Right atrium auricular region (tissue), 2 donors: ENCODE measurements at regions not wholly inside any gene's neighbourhood (a gene's known extent, or its start where the extent isn't known, plus 50 kb on each side); places are given as distances from the start of the nearest gene placed in this dataset.

ENCODE experiments used
- DNase-seq: peaks from one replicate; pipeline ENCODE4 v3.0.0-alpha.2; 2019; ENCODE audit warnings: low spot score
- H3K27ac ChIP-seq, 2 donors: fragments of 200-600 bp; sonication (generic); 1 replicate in 1 of 2; 2 replicates in 1 of 2; pipeline ENCODE4 v1.5.1; 2016 to 2019
- H3K27me3 ChIP-seq, 2 donors: fragments of 200-600 bp; sonication (generic); one replicate each; pipeline versions ENCODE4 v1.5.1 to v1.6.0; 2017 to 2019
- H3K36me3 ChIP-seq: fragments of 200-600 bp; sonication (generic); one replicate; pipeline ENCODE4 v1.5.1; 2016
- H3K4me1 ChIP-seq, 2 donors: fragments of 200-600 bp; sonication (generic); one replicate each; pipeline versions ENCODE4 v1.5.1 to v1.6.0; 2017 to 2019
- H3K4me3 ChIP-seq, 2 donors: fragments of 200-600 bp; sonication (generic); 1 replicate in 1 of 2; 2 replicates in 1 of 2; pipeline ENCODE4 v1.5.1; 2017 to 2019; ENCODE audit warnings: mild to moderate bottlenecking in 1 of 2, moderate library complexity in 1 of 2
- H3K9me3 ChIP-seq, 2 donors: fragments of 200-600 bp; sonication (generic); one replicate each; pipeline ENCODE4 v1.5.1; 2019
- TF ChIP-seq, protein P1 (sequence below), 2 donors: fragments of 200-600 bp; sonication (generic); IDR thresholded peaks; one replicate each; pipeline ENCODE4 v1.5.1; 2019; ENCODE audit warnings: antibody characterized with exemption in 2 of 2

DNA sequence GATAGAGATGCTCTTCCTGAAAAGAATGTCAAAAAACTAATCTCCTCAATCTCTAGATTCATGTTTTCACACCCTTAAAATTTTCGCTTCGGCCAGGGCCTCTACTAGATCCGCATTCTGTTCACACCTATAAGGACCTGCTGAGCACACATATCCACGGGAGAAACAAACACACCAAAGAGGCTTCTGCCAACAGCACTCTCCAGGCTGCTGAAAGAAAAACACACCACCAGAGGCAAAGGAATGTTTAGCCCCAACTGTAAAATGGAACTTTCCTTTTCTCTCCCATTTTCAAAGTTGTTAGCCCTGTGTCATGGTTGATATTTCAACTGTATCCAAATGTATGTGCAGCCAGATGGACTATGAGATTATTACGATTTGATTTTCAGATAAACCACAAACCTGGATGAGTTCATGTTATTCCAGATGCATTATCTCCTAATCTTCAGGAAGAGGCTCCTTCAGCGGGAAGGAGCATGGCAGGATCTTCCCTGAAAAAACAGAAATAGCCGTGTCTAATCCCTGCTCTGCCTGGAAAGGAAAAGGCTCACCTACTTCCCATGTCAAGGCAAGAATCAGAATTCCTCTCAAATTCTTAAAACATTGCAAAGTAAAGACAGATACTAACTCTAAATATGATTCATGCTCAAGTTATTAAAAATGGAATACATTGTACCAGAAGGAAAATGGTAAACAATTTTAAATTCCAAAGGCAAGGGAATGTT, 442.7 kb upstream of the NR2F2 start:
- H3K36me3 ChIP-seq = no peaks in the 10 kb centered on the region
- TF ChIP-seq, protein P1, sequence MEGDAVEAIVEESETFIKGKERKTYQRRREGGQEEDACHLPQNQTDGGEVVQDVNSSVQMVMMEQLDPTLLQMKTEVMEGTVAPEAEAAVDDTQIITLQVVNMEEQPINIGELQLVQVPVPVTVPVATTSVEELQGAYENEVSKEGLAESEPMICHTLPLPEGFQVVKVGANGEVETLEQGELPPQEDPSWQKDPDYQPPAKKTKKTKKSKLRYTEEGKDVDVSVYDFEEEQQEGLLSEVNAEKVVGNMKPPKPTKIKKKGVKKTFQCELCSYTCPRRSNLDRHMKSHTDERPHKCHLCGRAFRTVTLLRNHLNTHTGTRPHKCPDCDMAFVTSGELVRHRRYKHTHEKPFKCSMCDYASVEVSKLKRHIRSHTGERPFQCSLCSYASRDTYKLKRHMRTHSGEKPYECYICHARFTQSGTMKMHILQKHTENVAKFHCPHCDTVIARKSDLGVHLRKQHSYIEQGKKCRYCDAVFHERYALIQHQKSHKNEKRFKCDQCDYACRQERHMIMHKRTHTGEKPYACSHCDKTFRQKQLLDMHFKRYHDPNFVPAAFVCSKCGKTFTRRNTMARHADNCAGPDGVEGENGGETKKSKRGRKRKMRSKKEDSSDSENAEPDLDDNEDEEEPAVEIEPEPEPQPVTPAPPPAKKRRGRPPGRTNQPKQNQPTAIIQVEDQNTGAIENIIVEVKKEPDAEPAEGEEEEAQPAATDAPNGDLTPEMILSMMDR (IDR thresholded peaks at IDR 0.05) = no peak
- no peaks in the 10 kb centered on the region for H3K27me3 ChIP-seq
- no peaks in the 10 kb centered on the region for H3K9me3 ChIP-seq
- no peak for DNase-seq
- H3K27ac ChIP-seq = no peak overlapping the region
- no peaks in the 10 kb centered on the region for H3K4me1 ChIP-seq
- H3K4me3 ChIP-seq = no peak overlapping the region

DNA sequence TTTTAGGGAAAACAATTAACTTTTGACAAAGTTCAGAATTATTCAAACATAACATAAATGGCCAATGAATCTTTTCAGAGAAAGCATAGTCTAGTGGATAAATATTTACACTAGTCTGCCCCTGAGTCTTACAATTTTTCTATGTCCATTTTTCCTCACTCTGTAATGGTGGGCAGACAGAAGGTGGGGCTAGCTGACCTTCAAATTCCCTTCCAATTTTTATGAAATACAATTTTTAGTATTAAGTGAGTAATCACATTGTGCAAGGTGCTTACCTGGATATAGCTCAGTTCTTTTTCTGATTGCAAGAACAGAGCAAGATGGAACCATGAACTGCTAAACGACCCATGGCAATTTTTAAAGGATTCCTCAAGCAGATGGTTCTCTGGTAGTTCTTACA, 441.7 kb upstream of the NR2F2 start:
- no peaks in the 10 kb centered on the region for H3K36me3 ChIP-seq
- no peaks in the 10 kb centered on the region for H3K27me3 ChIP-seq
- no peak overlapping the region for H3K27ac ChIP-seq
- no peaks in the 10 kb centered on the region for H3K4me1 ChIP-seq
- no peak for DNase-seq
- no peaks in the 10 kb centered on the region for H3K9me3 ChIP-seq
- H3K4me3 ChIP-seq = no peak overlapping the region
- TF ChIP-seq, protein P1 (IDR thresholded peaks at IDR 0.05) = no peak

DNA sequence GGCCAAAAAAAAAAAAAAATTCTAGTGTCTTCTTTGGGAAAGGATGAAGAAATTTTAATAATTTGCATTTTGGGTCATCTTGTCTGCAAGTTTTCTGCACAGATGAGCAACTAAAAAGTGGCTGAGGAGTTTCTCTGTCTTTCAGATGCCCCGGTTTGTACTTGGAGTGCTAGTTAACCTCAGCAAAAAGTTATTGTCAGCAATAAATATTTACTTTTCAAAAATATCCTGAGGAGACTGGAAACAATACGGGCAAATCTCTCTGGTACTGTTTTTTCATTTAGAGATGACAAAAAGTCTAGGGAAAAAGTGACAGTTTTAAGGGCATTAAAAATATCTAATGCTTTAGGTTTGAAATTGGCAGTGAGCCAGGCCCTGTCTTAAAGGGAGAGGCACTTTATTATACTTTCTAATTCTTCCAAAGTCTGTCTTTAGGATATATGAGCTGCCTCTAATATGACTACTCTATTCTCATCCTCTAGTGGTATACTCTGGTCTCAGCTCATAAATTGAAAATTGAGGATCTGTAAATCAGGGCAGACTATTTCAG, 436.0 kb upstream of the NR2F2 start:
- H3K36me3 ChIP-seq = no peaks in the 10 kb centered on the region
- no peaks in the 10 kb centered on the region for H3K27me3 ChIP-seq
- H3K27ac ChIP-seq = no peak overlapping the region
- H3K4me1 ChIP-seq = no peaks in the 10 kb centered on the region
- TF ChIP-seq, protein P1 (IDR thresholded peaks at IDR 0.05) = no peak
- no peaks in the 10 kb centered on the region for H3K9me3 ChIP-seq
- H3K4me3 ChIP-seq = no peak overlapping the region
- no peak for DNase-seq

DNA sequence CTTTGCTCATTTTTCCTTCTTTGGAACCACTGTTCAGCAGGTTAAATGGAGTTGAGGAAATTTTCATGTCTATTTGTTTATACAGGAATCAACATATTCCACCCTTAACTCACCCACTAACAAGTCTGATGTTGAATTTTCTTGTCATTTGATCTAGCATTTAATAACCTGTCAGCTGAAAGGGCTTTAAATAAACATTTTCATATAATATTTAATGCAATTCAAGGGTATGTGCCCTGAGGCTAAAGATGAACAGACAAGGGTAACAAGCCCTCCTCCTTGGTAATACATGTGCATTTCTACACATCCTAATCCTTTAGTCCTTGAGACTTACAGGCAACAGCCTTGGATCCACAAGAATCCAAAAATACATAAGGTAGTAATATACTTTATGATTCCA, 435.0 kb upstream of the NR2F2 start:
- no peaks in the 10 kb centered on the region for H3K36me3 ChIP-seq
- H3K27me3 ChIP-seq = no peaks in the 10 kb centered on the region
- DNase-seq = no peak
- no peak overlapping the region for H3K4me3 ChIP-seq
- H3K4me1 ChIP-seq = no peaks in the 10 kb centered on the region
- H3K27ac ChIP-seq = no peak overlapping the region
- TF ChIP-seq, protein P1 (IDR thresholded peaks at IDR 0.05) = no peak
- H3K9me3 ChIP-seq = no peaks in the 10 kb centered on the region

DNA sequence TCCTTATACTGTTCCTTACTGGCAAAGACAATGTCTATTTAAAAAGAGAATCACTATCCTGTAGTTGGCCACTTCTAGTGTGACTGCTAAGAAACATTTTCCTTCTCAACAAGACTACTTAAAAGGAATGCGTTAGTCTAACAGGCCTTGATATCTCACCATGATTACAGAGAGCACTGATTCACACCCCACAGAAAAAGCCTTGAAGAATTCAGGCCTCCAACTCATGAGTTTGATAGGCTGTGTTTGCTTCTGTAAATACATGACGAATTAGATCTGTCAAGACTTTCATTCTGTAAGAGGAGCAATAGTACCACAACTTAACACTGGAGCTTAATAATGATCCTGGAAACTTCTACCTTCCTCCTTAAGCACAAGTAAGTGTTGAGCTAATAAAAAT, 432.8 kb upstream of the NR2F2 start:
- no peaks in the 10 kb centered on the region for H3K36me3 ChIP-seq
- TF ChIP-seq, protein P1 (IDR thresholded peaks at IDR 0.05) = no peak
- H3K9me3 ChIP-seq = no peaks in the 10 kb centered on the region
- no peak overlapping the region for H3K27ac ChIP-seq
- H3K4me1 ChIP-seq = no peaks in the 10 kb centered on the region
- no peak overlapping the region for H3K4me3 ChIP-seq
- no peak for DNase-seq
- H3K27me3 ChIP-seq = no peaks in the 10 kb centered on the region

DNA sequence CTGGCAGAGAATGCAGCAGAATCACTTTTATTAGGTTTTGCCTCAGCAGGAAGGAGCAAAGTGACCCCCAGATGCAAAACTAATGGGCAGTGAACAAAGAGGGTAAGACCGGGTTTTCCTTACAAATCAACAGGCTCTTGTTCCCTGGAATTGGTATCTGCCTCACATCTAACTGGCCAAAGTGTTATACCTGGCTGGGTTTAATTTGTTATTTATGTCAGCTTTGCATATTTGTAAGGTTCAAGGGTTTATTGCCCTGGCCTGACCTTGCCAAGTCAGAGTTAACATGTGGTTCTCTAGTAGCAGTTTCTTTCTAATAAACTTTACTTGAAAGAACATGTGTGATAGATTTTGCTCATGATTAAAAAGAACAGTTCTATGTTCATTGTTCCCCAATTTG, 431.7 kb upstream of the NR2F2 start:
- H3K27me3 ChIP-seq = no peaks in the 10 kb centered on the region
- no peak overlapping the region for H3K27ac ChIP-seq

More for the DNA sequence above, 431.7 kb upstream of the NR2F2 start:
- no peaks in the 10 kb centered on the region for H3K36me3 ChIP-seq
- DNase-seq = no peak
- H3K9me3 ChIP-seq = no peaks in the 10 kb centered on the region
- H3K4me3 ChIP-seq = no peak overlapping the region
- TF ChIP-seq, protein P1 (IDR thresholded peaks at IDR 0.05) = no peak
- H3K4me1 ChIP-seq = no peaks in the 10 kb centered on the region
